ENCODE measurements at regions not wholly inside any gene's neighbourhood (a gene's known extent, or its start where the extent isn't known, plus 50 kb on each side); places are given as distances from the start of the nearest gene placed in this dataset.
"Not testable (repeated sequence)": the region's sequence is repeated elsewhere in the genome, so short reads cannot be mapped to it uniquely, and the experiment has no call there.

DNA sequence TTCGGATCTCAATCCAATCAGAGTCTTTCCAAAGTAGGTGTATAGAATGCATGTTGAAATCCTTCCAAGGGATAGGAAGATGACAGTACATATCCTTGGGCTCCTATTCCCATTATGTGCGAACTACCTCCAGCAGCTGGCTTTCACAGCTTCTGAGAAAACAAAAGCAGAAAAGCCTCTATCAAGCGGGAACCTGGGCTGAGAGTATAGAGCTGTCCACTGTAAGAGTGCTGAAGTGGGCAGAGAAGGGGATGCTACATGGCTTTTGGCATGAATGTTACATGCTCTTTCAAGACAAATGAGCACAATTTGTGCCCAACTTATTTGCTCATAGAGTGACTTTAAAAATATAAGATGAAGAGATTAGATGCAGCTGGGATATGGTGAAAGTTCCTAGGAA, 993.5 kb downstream of the CDH8 start:
- ChIA-PET CTCF (no interaction called here), POLR2A (no interaction called here)

DNA sequence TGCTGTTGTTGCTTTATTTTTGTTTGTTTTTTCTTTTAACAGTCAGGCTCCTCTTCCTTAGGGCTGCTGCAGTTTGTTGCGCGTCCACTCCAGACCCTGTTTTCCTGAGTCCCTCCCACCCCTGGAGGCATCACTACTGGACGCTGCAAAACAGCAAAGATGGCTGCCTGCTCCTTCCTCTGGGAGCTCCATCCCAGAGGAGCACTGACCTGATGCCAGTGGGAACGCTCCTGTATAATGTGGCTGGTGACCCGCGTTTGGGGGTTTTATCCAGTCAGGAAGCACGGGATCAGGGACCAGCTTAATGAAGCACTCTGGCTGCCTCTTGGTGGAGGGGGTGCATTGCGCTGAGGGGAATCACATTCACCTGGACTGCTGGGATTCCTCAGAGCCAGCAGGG, 1005.6 kb downstream of the CDH8 start:
- ChIA-PET CTCF (no interaction called here), POLR2A (no interaction called here)

DNA sequence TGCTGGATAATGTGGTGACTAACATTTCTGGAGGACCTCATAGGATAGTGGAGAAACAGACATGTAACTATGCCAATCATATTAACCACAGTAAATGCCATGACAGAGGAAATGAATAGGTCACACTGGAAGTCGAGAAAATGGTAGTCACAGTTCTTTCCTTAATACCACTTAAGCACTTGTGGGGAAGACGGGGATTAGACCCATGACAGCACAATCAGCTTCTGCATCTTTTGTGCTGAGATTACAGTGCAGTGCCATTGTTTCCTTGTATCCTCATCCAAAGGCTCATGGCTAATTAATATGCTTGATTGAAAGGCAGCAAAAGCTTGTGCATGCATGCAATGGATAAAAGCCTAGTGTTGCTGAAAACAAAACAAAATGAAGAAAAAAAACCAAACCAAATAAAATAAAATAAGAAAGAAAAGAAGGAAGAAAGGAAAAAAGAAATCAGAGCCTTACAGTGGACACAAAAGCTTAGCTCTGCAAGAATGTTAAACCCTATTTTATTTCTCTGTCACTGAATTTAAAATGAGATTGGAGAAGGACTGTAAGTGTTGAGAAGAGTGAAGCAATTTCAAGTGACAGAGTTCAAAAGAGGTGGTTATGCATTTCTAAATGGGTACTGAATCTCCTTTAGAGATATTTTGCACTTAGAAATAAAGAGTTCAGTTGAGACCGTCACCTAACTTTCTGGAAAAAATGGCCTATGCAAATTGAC, 1011.9 kb downstream of the CDH8 start:
- ChIA-PET CTCF (no interaction called here), POLR2A (no interaction called here)

DNA sequence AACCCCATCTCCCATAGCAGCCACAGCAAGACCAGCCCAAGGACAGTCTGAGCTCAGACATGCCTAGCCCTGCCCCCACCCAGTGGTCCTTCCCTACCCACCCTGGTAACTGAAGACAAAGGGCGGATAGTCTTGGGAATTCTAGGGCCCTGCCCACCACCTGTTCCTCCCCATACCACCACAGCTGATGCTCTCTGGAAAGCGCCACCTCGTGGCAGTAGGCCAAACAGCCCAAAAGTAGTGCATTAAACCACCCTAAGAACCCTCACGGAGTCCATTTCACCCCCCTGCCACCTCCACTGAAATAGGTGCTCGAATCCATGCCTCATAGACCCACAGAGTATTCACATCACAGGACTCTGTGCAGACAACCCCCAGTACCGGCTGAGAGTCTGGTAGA, 1021.4 kb downstream of the CDH8 start:
- CTCF ChIA-PET = no interaction called here

DNA sequence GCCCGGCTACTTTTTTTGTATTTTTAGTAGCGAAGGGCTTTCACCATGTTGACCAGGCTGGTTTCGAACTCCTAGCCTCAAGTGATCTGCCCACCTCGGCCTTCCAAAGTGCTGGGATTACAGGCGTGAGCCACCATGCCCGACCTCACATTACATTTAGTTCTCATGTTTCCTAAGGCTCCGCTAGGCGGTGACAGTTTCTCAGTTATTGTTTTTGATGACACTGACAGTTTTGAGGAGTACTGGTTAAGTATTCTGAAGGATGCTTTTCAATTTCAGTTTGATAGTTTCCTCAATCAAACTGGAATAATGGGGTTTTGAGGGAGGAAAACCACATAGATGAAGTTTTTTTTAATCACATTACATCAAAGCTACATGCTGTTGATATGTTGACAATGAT, 1028.5 kb downstream of the CDH8 start:
- ChIA-PET CTCF (no interaction called here), POLR2A (no interaction called here)

More for the DNA sequence above, 1021.4 kb downstream of the CDH8 start:
- POLR2A ChIA-PET = no interaction called here

DNA sequence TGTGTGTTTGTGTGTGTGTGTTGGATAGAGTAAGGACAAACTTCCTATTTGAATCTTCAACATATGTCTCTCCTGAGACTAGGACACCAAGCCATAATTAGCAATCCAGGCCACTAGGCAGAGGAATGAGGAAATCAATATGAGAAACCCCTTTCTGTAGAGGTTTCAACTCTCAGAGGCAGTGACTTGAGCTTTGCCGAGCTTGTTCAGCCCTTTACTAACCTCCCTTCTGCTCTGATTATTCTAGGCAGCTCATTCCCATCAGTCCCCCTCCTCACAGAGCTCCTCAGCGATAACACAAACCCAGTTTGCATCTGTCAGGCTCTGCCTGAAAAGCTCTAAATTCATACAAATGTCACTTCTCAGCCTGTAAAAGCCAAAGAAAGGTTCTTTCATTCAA, 1030.3 kb downstream of the CDH8 start:
- CTCF ChIA-PET = no interaction called here
- POLR2A ChIA-PET = no interaction called here

DNA sequence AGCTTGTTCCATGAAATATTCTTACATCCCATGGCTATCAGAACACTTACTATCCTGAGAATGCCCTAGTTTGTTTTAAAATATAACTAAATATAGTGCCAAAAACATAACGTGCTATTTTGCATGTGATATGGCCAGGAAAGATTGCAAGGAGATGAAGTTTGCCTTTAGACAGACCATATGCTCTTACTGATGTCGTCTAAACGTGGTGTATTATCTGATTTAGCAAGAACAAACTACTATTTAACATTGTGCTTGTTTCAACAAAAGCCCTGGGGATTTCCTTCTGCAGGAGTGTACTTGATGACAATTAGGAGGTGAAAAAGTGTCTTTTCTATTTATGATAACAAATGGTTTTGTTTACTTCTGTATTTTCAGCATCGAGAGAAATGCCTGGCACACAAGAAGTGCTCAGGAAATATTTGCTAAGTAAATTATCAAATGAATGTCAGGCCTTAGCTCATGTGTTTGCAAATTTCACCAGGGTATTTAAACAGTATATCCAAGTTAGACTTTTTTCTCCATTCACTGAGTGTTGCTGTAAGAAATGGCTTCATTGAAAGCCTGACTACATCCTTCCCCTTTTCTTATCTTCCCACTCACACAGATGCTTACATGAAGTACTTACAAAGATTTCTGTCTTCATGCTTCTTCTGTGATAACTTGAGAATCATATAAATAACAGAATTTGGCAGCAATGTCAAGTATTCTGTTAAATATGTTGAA, 1033.6 kb downstream of the CDH8 start:
- ChIA-PET CTCF (interaction anchor here (0.7 kb wide), 1 partner anchor 69 kb away, joined by 3 read pairs; no protein-coding TSS in a partner anchor), POLR2A (no interaction called here)

DNA sequence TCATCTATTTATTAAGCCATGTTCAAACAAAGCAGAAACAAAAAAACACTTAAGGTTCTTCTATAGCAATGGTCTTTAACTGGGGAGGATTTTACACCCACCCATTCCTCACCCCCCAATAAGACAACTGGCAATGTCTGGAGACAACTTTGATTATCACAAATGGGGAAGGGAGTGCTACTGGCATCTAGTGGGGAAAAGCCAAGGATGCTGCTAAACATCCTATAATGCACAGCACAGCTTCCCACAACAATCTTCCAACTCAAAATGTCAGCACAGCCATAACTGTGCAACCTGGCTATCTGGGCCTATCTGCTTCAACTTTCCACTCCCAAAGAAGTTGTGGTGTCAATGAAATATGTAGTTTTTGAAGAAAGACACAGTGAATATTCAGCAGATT, 1044.4 kb downstream of the CDH8 start:
- ChIA-PET CTCF (no interaction called here), POLR2A (no interaction called here)

DNA sequence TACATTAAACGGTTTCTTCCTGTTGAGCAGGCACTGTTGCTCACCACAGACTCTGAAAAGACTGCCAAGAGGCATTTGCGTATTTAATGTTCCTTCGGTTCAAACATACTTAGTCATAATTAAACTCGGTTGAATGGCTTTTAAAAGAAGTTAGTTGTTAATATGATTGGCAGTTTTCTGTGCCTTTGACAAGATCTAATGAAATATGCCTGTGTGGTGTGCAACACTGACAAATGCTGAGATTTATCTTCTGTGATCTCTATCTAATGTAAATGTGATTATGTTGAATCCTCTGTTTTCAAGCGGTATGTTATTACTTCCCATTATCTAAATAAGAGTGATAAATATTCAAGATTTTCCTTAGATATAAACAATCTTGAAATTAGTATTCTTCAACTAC, 1046.6 kb downstream of the CDH8 start:
- CTCF ChIA-PET = no interaction called here

DNA sequence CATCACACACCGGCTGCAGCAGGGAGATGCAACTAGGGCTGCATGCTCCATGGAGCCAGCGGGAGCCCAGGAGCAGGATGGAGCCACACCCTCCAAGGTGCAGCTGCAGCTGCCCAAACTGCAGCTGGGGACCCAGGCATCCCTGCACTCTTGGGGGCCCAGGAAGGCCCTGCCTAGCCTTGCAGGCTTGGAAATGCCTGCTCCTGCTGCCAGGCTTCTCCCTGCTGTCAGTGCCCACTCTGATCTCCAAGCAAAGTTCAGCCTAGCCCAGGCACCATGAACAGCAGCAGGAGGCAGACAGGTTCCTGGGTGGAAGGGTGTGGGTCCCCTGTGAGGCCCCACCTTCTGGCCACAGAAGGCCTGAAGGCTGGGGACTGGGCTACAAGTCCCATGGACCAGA, 1057.1 kb downstream of the CDH8 start:
- POLR2A ChIA-PET = no interaction called here
- CTCF ChIA-PET = no interaction called here

More for the DNA sequence above, 1046.6 kb downstream of the CDH8 start:
- POLR2A ChIA-PET = no interaction called here

DNA sequence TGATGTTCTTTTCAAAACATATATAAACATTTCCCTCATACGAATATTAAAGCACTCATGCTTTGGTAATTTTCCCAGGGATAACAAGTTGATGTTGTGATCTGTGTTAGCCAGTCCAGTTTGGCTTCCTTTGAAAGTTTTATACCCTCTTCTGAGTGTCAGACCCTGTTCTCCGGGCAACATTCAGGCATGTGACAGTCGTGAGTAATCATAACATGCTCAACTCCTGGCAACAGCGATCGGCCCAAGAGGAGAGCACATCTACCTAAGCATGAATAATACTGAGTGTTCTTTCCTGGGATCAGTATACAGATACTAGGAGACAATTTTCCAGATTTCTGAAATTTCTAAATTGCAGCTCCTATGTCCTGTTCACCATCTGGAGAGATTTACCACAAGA, 1086.4 kb downstream of the CDH8 start:
- CTCF ChIA-PET = no interaction called here
- POLR2A ChIA-PET = no interaction called here

DNA sequence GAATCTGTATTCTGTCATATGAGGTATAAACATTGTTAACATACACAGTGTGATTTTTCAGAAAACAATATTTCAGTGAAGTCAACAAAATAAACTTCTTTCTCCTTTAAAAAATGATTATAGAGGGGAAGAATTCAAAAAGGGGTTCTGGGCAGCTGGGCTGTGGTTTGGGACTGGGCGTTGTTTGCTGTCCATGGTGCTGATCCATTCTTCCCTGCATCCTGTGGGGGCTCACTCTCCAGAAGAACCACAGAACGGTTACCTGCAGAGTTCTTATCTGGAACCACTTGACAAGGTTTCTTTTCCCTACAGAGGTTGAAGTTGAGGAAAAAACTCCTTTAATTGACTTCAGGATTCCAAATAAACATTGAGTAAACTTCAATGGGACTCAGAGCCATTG, 1091.0 kb downstream of the CDH8 start:
- ChIA-PET POLR2A (no interaction called here), CTCF (no interaction called here)

DNA sequence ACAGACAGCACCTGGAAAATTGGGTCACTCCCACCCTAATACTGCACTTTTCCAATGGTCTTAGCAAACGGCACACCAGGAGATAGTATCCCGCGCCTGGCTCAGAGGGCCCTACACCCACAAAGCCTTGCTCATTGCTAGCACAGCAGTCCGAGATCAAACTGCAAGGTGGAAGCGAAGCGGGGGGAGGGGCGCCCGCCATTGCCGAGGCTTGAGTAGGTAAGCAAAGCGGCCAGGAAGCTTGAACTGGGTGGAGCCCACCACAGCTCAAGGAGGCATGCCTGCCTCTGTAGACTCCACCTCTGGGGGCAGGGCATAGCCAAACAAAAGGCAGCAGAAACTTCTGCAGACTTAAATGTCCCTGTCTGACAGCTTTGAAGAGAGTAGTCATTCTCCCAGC, 1100.0 kb downstream of the CDH8 start:
- POLR2A ChIA-PET, CTCF ChIA-PET: not testable (repeated sequence)

DNA sequence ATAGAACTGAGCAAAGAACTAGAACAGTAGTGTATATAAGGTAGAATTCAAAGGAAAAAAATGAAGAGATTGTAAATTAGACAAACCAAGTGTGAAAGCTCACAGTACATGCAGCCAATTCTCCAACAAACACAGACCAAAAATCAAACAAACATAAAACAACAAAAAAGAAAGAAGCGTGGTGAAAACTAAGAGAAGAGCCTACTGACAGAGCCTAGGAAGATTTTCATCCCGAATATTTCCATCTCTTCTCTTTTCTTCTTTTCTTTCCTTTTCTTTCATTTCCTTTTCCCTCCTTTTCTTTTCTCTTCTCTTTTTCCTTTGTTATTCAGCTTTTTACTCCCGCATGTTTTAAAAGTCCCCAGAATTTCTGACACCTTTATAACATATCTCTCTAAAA, 1103.6 kb downstream of the CDH8 start:
- ChIA-PET CTCF (no interaction called here), POLR2A (no interaction called here)

DNA sequence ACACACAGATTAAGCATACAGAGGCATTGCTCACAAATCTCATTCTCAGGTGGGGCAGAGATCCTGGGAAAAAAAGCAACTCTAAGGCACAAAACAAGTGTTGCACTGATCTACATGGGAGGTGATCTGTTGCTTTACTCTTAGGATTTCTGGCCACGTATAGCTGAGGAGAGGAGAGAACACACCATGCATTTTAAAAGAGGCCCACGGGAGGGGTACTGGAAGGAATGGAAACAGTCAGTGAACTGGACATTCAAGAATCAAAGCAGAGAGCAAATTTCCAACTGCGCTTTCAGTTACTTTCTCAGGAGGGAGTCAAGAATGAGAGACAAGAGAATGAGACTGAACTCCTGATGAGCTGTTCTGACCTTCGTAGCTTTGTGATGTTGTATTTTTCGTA, 1105.9 kb downstream of the CDH8 start:
- ChIA-PET CTCF (no interaction called here), POLR2A (no interaction called here)

DNA sequence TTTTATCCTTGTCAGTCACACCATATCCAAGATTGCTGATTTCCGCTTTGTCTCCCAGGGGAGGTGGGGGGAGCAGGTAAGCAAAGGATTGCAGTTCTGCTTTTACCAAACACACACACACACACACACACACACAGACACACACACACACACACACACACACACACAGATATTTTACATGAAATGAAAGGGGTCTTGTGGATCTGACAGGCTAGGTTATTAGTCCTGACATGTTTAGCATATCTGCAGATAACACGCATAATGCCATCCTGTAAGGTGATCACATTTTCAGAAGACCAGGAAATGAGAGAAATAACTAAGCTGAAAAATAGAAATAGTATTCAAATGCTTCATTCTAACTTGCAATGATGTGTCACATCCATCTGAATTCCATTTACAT, 1113.3 kb downstream of the CDH8 start:
- ChIA-PET POLR2A (no interaction called here), CTCF (no interaction called here)

DNA sequence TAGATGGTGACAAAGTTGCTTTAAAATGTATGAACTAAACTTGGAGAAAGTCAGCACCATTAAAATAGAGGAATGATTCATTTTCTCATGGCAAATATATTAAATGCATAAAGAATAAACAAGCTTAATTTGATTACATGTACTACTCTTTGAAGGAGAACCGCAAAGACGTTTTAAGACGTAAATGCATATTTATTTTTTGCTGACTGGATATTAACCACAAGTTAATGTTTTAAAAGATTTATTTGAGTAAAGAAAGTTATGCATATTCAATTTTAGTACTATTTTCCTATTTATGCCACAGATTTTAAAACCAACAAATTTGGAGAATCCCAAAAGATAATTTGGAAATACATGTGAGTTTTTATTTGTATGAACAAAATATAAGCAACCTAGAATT, 1121.9 kb downstream of the CDH8 start:
- CTCF ChIA-PET = no interaction called here

DNA sequence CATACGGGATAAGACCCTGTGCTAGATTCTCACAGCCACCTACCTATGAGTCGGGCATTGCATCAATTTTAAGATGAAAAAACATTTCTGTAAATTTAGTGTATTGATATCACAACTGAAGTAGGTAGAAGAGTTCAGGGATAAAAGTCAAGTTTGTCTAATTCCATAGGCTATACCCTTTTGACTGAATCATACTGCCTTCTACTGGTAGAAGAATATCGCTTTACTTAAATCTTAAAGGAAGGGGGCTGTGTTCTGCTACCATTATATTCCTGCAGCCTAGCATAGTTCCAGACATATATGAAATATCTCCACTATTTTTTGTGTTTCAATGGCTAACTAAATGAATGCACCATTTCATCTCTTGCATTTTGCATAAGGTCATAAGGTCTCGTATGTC, 1128.6 kb downstream of the CDH8 start:
- ChIA-PET POLR2A (no interaction called here), CTCF (no interaction called here)

More for the DNA sequence above, 1121.9 kb downstream of the CDH8 start:
- POLR2A ChIA-PET = no interaction called here

DNA sequence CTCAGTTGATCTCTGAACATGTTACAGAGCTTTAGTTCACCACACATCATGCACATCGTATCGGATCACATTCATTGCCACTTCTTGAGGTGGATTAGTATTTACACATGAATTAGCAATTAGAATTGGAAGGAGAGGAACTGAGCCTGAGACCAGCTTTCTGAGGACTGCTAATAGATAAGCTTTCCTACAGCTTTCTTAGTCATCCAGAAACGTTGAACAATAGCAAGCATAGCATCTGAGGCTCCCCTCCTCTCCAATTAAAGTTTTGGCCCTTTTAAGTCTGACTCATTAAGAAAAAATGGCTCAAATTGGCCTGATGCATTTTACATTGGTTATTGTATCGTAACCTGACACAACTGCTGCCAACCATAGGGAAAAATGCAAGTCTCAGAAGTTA, 1130.4 kb downstream of the CDH8 start:
- CTCF ChIA-PET = no interaction called here
- POLR2A ChIA-PET = no interaction called here

DNA sequence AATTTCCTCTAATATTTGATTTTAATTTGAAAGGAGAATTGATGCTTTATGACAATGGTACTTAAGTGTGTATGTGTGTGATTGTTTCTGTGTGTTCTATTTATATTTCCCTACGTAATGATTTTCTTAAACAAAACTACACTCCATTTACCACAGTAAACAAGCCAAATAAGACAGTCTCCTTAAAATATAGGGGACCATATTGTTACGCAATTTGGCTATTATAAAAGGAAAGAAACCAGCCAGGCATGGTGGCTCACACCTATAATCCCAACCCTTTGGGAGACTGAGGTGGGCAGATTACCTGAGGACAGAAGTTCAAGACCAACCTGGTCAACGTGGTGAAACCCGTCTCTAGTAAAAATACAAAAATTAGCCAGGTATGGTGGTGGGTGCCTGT, 1134.1 kb downstream of the CDH8 start:
- POLR2A ChIA-PET = no interaction called here

DNA sequence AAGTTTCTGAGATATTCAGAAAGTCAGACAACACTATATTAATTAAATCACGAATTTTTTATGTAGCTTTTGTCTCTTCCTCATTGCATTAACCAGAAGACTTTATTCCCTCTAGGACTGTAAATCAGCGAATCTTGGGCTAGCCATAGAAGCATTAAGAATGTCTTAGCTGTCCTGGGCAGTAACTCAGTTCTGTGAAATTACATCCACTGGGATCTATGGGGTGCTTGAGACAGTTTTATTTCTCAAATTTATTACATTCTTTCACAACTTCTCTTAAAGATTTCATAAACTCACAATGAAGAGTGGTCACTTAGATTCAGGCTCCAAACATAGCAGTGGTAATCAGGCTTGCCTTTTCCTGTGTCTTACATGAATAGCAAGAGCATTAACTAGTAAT, 1153.4 kb downstream of the CDH8 start:
- CTCF ChIA-PET = no interaction called here
- POLR2A ChIA-PET = no interaction called here

More for the DNA sequence above, 1134.1 kb downstream of the CDH8 start:
- CTCF ChIA-PET = no interaction called here

DNA sequence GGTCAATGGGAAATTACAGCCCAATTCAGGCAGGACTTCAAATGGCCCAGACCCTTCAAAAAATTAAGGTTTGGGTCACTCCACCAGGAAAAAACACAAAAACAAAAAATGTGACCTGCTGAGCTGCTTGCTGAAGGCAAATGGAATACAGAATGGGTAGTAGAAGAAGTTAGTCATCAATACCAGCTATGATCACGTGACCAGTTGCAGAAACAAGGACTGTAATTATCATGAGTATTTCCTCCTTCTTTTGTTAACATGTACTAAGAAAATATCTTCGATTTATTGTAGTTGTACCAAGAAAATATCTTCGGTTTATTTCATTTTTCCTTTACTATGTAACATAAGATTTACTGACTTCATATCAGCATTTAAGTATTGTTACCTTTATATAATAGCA, 1183.6 kb downstream of the CDH8 start:
- CTCF ChIA-PET = no interaction called here
- POLR2A ChIA-PET = no interaction called here

Measured in activated CD8-positive, alpha-beta memory T cell treated with anti-CD3 and anti-CD28 coated beads for 36 hours (primary cell).